Prostate gland (tissue), 2 donors: ENCODE measurements at regions not wholly inside any gene's neighbourhood (a gene's known extent, or its start where the extent isn't known, plus 50 kb on each side); places are given as distances from the start of the nearest gene placed in this dataset.

Experiments
- CTCF ChIP-seq, 4 experiments: fragments of 200-600 bp in 2 of 4; fragments of 450-650 bp in 2 of 4; sonication (generic) in 2 of 4; IDR thresholded peaks; 1 replicate in 3 of 4; 2 replicates in 1 of 4; pipeline ENCODE4 v1.5.1; 2016 to 2019; ENCODE audit warnings: antibody characterized with exemption in 4 of 4, mild to moderate bottlenecking in 2 of 4, moderate library complexity in 2 of 4
- POLR2A ChIP-seq: fragments of 450-650 bp; IDR thresholded peaks from one replicate; pipeline ENCODE4 v1.6.1; 2016; ENCODE audit warnings: antibody characterized with exemption, mild to moderate bottlenecking
- POLR2AphosphoS5 ChIP-seq: sonication (generic); formaldehyde crosslinking; IDR thresholded peaks from one replicate; pipeline ENCODE4 v1.6.1; 2017; ENCODE audit warnings: antibody characterized with exemption

- no peak for TF ChIP-seq CTCF (IDR thresholded peaks at IDR 0.05)
- TF ChIP-seq POLR2A, result no peak
- TF ChIP-seq POLR2AphosphoS5, result no peak
Observed at GRCh38 chr6:119895626-119896025, 546.1 kb upstream of the MAN1A1 start.
